Adrenal gland (tissue), 5 donors: ENCODE measurements at regions not wholly inside any gene's neighbourhood (a gene's known extent, or its start where the extent isn't known, plus 50 kb on each side); places are given as distances from the start of the nearest gene placed in this dataset.

Experiments used
- POLR2A ChIP-seq, 2 donors: fragments of 450-650 bp; IDR thresholded peaks; one replicate each; pipeline ENCODE4 v1.6.1; 2017; ENCODE audit warnings: antibody characterized with exemption in 2 of 2, mild to moderate bottlenecking in 2 of 2, moderate library complexity in 1 of 2
- TF ChIP-seq, protein P1 (sequence below), 6 experiments: fragments of 450-650 bp in 4 of 6; fragments of 200-600 bp in 2 of 6; sonication (generic) in 1 of 6; IDR thresholded peaks; 1 replicate in 5 of 6; 2 replicates in 1 of 6; pipeline versions ENCODE4 v1.5.1 to v1.8.0; 2016 to 2021; ENCODE audit warnings: antibody characterized with exemption in 6 of 6, mild to moderate bottlenecking in 2 of 6, moderate library complexity in 1 of 6
- donor health status: DM: no; HTN: no; CAD: no.

DNA sequence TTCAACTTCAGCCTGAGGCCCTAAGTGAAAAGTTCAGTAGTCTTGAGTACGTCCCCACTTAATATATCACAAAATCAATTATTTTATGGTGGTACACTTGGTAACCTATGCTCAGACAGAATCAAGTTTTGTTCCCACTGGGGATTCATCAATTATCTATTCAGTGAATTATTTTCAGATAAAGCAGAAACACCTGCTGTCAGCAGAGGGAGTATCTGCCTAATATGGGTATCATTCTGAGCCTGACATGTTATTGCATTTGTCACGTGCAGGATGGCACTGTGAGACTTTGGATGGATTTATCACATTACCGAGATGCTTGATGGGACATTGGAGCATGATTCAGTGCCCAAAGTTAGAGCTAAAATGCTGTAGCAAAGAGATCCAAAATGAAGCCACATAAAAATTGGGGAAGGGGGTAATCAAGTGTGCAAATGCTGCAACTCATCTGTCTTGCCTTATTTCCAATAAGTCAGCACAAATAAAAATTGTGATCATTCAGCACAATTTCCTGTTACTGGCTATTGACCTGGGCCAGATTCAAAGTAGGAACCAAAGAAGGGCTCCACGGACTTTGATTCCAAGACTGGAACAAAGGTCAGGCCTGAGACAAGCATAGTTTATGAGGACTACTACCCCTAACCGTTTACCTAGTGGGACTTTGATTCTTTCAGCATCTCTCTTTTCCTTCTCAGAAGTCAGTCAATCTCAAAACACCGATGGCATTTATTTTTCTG, 657.6 kb downstream of the LMO4 start:
- TF ChIP-seq, protein P1, sequence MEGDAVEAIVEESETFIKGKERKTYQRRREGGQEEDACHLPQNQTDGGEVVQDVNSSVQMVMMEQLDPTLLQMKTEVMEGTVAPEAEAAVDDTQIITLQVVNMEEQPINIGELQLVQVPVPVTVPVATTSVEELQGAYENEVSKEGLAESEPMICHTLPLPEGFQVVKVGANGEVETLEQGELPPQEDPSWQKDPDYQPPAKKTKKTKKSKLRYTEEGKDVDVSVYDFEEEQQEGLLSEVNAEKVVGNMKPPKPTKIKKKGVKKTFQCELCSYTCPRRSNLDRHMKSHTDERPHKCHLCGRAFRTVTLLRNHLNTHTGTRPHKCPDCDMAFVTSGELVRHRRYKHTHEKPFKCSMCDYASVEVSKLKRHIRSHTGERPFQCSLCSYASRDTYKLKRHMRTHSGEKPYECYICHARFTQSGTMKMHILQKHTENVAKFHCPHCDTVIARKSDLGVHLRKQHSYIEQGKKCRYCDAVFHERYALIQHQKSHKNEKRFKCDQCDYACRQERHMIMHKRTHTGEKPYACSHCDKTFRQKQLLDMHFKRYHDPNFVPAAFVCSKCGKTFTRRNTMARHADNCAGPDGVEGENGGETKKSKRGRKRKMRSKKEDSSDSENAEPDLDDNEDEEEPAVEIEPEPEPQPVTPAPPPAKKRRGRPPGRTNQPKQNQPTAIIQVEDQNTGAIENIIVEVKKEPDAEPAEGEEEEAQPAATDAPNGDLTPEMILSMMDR (IDR thresholded peaks at IDR 0.05): no peak
- TF ChIP-seq POLR2A (IDR thresholded peaks at IDR 0.05): no peak
